ENCODE measurements at regions not wholly inside any gene's neighbourhood (a gene's known extent, or its start where the extent isn't known, plus 50 kb on each side); places are given as distances from the start of the nearest gene placed in this dataset.

- H3K9me3 ChIP-seq = no peaks in the 10 kb centered on the region
- TF ChIP-seq POLR2AphosphoS5 (IDR thresholded peaks at IDR 0.05) = no peak
- TF ChIP-seq CTCF (IDR thresholded peaks at IDR 0.05) = no peak
- no peak for TF ChIP-seq POLR2A (IDR thresholded peaks at IDR 0.05)
- no peaks in the 10 kb centered on the region for H3K36me3 ChIP-seq
- 51% methylated on average over 3 of the region's 3 CpGs for WGBS
- H3K27ac ChIP-seq = no peak overlapping the region
- intact Hi-C loops (cut with DNase I) = no loop called here
- no peaks in the 10 kb centered on the region for H3K27me3 ChIP-seq (replicated peaks; ENCODE audit: insufficient read depth)
- no peak for DNase-seq (ENCODE audit: low spot score)
- H3K4me3 ChIP-seq = no peak overlapping the region
- no peaks in the 10 kb centered on the region for H3K4me1 ChIP-seq (replicated peaks)
These were observed 526.7 kb downstream of the RIT2 start for GRCh38 chr18:42588786-42589185.

GRCh38 chr18:42604820-42605219, 510.7 kb downstream of the RIT2 start:
- TF ChIP-seq POLR2AphosphoS5 (IDR thresholded peaks at IDR 0.05) = no peak
- no peak for TF ChIP-seq POLR2A (IDR thresholded peaks at IDR 0.05)
- no peak for TF ChIP-seq CTCF (IDR thresholded peaks at IDR 0.05)
- no peak for DNase-seq (ENCODE audit: low spot score)
- H3K4me3 ChIP-seq = no peak overlapping the region
- no peaks in the 10 kb centered on the region for H3K4me1 ChIP-seq (replicated peaks)
- intact Hi-C loops (cut with DNase I) = no loop called here
- no peaks in the 10 kb centered on the region for H3K9me3 ChIP-seq
- no peaks in the 10 kb centered on the region for H3K27me3 ChIP-seq (replicated peaks; ENCODE audit: insufficient read depth)
- no peak overlapping the region for H3K27ac ChIP-seq
- no peaks in the 10 kb centered on the region for H3K36me3 ChIP-seq

GRCh38 chr18:42606886-42607495, 508.5 kb downstream of the RIT2 start:
- Histone ChIP-seq H3K36me3 (no peaks in the 10 kb centered on the region), H3K4me3 (no peak overlapping the region), H3K27me3 (replicated peaks; ENCODE audit: insufficient read depth) (no peaks in the 10 kb centered on the region), H3K9me3 (no peaks in the 10 kb centered on the region), H3K27ac (no peak overlapping the region), H3K4me1 (replicated peaks) (no peaks in the 10 kb centered on the region)
- TF ChIP-seq POLR2AphosphoS5 (IDR thresholded peaks at IDR 0.05) (no peak), CTCF (IDR thresholded peaks at IDR 0.05) (no peak), POLR2A (IDR thresholded peaks at IDR 0.05) (no peak)
- intact Hi-C loops (cut with DNase I) = no loop called here
- 88% methylated on average over 4 of the region's 4 CpGs for WGBS
- no peak for DNase-seq (ENCODE audit: low spot score)

- H3K4me3 ChIP-seq = no peak overlapping the region
- no peak for DNase-seq (ENCODE audit: low spot score)
- intact Hi-C loops (cut with DNase I) = no loop called here
- no peaks in the 10 kb centered on the region for H3K36me3 ChIP-seq
- TF ChIP-seq POLR2AphosphoS5 (IDR thresholded peaks at IDR 0.05) (no peak), CTCF (IDR thresholded peaks at IDR 0.05) (no peak)
- no peaks in the 10 kb centered on the region for H3K27me3 ChIP-seq (replicated peaks; ENCODE audit: insufficient read depth)
- no peaks in the 10 kb centered on the region for H3K4me1 ChIP-seq (replicated peaks)
- no peaks in the 10 kb centered on the region for H3K9me3 ChIP-seq
- no peak overlapping the region for H3K27ac ChIP-seq
- WGBS = 96% methylated on average over 1 of the region's 1 CpG
These were observed 504.4 kb downstream of the RIT2 start for GRCh38 chr18:42611134-42611533.

- TF ChIP-seq POLR2A (IDR thresholded peaks at IDR 0.05) = no peak
- TF ChIP-seq CTCF (IDR thresholded peaks at IDR 0.05) = no peak
- no peak for TF ChIP-seq POLR2AphosphoS5 (IDR thresholded peaks at IDR 0.05)
- no peak overlapping the region for H3K4me3 ChIP-seq
- H3K9me3 ChIP-seq = no peaks in the 10 kb centered on the region
- H3K27me3 ChIP-seq (replicated peaks; ENCODE audit: insufficient read depth) = no peaks in the 10 kb centered on the region
- H3K36me3 ChIP-seq = no peaks in the 10 kb centered on the region
- H3K27ac ChIP-seq = no peak overlapping the region
- no peak for DNase-seq (ENCODE audit: low spot score)
- no peaks in the 10 kb centered on the region for H3K4me1 ChIP-seq (replicated peaks)
- WGBS = 71% methylated on average over 2 of the region's 2 CpGs
- intact Hi-C loops (cut with DNase I) = no loop called here
These were observed 500.7 kb downstream of the RIT2 start for GRCh38 chr18:42614619-42615293.
